DOHH2 (cell line): ENCODE measurements at regions not wholly inside any gene's neighbourhood (a gene's known extent, or its start where the extent isn't known, plus 50 kb on each side); places are given as distances from the start of the nearest gene placed in this dataset.

Experiments used
- H3F3A ChIP-seq: fragments of 200-600 bp; sonication (generic), shearing (Covaris generic); 2 replicates; pipeline ENCODE4 v1.6.0; 2016; ENCODE audit warnings: antibody characterized with exemption, mild to moderate bottlenecking; ENCODE audit not compliant: control insufficient read depth, insufficient read depth
- H3K27ac ChIP-seq: fragments of 200-600 bp; sonication (generic); 2 replicates; pipeline ENCODE4 v1.5.1; 2014; ENCODE audit warnings: low read depth, mild to moderate bottlenecking, low read length, moderate library complexity
- H3K27me3 ChIP-seq: fragments of 200-600 bp; sonication (generic); 2 replicates; pipeline ENCODE4 v1.6.1; 2014; ENCODE audit warnings: mild to moderate bottlenecking, low read length, mixed read lengths; ENCODE audit not compliant: control insufficient read depth
- H3K36me3 ChIP-seq: fragments of 200-600 bp; sonication (generic); 2 replicates; pipeline ENCODE4 v1.6.1; 2014; ENCODE audit warnings: mild to moderate bottlenecking, low read length, moderate library complexity, mixed read lengths; ENCODE audit not compliant: control insufficient read depth
- H3K4me1 ChIP-seq: fragments of 200-600 bp; sonication (generic); 2 replicates; pipeline ENCODE4 v1.6.1; 2014; ENCODE audit warnings: mild to moderate bottlenecking, low read length, mixed read lengths; ENCODE audit not compliant: control insufficient read depth
- H3K4me2 ChIP-seq: fragments of 200-600 bp; sonication (generic); 2 replicates; pipeline ENCODE4 v1.6.0; 2014; ENCODE audit warnings: mild to moderate bottlenecking, low read length, moderate library complexity
- H3K4me3 ChIP-seq: fragments of 200-600 bp; sonication (generic); 2 replicates; pipeline ENCODE4 v1.5.1; 2014; ENCODE audit warnings: mild to moderate bottlenecking, low read length, mixed read lengths
- H3K79me2 ChIP-seq: fragments of 200-600 bp; sonication (generic); 2 replicates; pipeline ENCODE4 v1.6.1; 2014; ENCODE audit warnings: mild to moderate bottlenecking, low read length, mixed read lengths; ENCODE audit not compliant: control insufficient read depth
- H3K9me2 ChIP-seq: fragments of 200-600 bp; sonication (generic); replicated peaks from 2 replicates; pipeline ENCODE4 v1.6.1; 2014; ENCODE audit warnings: mild to moderate bottlenecking, low read length, mixed read lengths; ENCODE audit not compliant: control insufficient read depth
- H3K9me3 ChIP-seq: fragments of 200-600 bp; sonication (generic); 2 replicates; pipeline ENCODE4 v1.6.1; 2014; ENCODE audit warnings: antibody characterized with exemption, low read length, mixed read lengths; ENCODE audit not compliant: control insufficient read depth, insufficient read depth
- H4K20me1 ChIP-seq: fragments of 200-600 bp; sonication (generic); 2 replicates; pipeline ENCODE4 v1.6.0; 2014; ENCODE audit warnings: low read depth, mild to moderate bottlenecking, antibody characterized with exemption, low read length, moderate library complexity; ENCODE audit not compliant: control insufficient read depth, insufficient read depth
- EZH2phosphoT487 ChIP-seq: fragments of 200-600 bp; sonication (generic); IDR thresholded peaks from 2 replicates; pipeline ENCODE4 v1.6.1; 2017; ENCODE audit warnings: borderline replicate concordance, mild to moderate bottlenecking, antibody characterized with exemption, low read length, moderate library complexity, mixed read lengths
- TF ChIP-seq, protein P1 (sequence below): fragments of 200-600 bp; sonication (generic); IDR thresholded peaks from one replicate; pipeline ENCODE4 v1.5.1; 2014; ENCODE audit warnings: antibody characterized with exemption, mild to moderate bottlenecking, low read depth, low read length; ENCODE audit not compliant: poor library complexity, severe bottlenecking

DNA sequence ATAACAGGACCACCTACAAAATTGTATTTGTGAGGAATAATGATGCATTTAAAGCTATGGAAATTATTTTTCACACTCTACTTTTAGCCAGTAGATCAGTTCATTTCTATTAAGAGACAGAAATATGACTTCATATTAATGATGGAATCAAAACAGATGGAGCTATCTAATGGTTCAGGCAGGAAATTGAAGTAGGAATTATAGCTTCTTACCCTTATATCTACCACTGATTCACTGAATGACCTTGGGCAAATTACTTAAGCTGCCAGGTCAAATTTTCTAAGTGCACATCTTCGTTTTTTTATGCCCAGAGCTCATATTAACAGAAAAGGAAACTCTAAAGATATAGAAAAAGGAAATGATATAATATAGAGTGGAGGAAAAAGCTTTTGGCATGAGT lies 323.1 kb downstream of the PCDH10 start:
- no peaks in the 10 kb centered on the region for H3K4me1 ChIP-seq
- H3K27me3 ChIP-seq = no peaks in the 10 kb centered on the region
- H3K9me2 ChIP-seq = no peaks in the 10 kb centered on the region
- H3K27ac ChIP-seq = no peak overlapping the region
- no peaks in the 10 kb centered on the region for H3F3A ChIP-seq
- H3K9me3 ChIP-seq = no peaks in the 10 kb centered on the region
- no peak overlapping the region for H3K4me3 ChIP-seq
- H3K4me2 ChIP-seq = no peak overlapping the region
- H4K20me1 ChIP-seq = no peaks in the 10 kb centered on the region
- no peak for TF ChIP-seq EZH2phosphoT487
- TF ChIP-seq, protein P1, sequence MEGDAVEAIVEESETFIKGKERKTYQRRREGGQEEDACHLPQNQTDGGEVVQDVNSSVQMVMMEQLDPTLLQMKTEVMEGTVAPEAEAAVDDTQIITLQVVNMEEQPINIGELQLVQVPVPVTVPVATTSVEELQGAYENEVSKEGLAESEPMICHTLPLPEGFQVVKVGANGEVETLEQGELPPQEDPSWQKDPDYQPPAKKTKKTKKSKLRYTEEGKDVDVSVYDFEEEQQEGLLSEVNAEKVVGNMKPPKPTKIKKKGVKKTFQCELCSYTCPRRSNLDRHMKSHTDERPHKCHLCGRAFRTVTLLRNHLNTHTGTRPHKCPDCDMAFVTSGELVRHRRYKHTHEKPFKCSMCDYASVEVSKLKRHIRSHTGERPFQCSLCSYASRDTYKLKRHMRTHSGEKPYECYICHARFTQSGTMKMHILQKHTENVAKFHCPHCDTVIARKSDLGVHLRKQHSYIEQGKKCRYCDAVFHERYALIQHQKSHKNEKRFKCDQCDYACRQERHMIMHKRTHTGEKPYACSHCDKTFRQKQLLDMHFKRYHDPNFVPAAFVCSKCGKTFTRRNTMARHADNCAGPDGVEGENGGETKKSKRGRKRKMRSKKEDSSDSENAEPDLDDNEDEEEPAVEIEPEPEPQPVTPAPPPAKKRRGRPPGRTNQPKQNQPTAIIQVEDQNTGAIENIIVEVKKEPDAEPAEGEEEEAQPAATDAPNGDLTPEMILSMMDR = no peak
- no peaks in the 10 kb centered on the region for H3K79me2 ChIP-seq
- H3K36me3 ChIP-seq = no peaks in the 10 kb centered on the region

DNA sequence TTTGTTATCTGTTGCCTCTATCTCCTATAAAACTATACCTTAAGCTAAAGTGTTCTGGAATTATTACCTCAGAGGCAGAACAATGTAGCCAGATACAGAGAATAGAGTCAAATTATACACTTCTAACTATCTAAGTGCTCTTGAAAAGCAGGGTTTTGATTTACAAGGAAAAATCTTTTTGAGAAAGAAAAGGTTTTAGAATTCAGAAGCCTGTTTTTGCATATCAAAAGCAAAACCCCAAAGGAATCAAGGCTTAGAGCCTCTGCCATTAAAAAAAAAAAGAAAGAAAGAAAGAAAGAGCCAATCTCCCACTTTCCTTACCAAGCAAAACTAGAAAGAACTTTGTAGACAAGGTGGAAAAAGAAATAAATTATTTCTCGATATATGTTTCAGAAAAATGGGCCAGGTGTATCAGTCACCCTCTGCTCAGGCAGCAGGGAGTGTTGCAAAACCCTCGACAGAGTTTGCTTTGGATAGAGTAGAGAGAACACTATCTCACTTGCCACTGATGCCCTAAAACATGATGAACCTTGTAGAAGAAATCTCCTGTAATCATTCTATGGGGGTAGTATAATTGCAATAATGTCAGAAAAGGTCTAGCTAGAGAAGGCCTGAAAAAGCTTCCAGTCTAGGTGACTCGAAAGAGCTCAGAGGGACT lies 318.3 kb downstream of the PCDH10 start:
- no peaks in the 10 kb centered on the region for H3K27me3 ChIP-seq
- no peaks in the 10 kb centered on the region for H3F3A ChIP-seq
- H3K4me3 ChIP-seq = no peak overlapping the region
- no peaks in the 10 kb centered on the region for H3K36me3 ChIP-seq
- no peaks in the 10 kb centered on the region for H3K79me2 ChIP-seq
- H3K4me1 ChIP-seq = no peaks in the 10 kb centered on the region
- H4K20me1 ChIP-seq = no peaks in the 10 kb centered on the region
- no peaks in the 10 kb centered on the region for H3K9me2 ChIP-seq
- H3K9me3 ChIP-seq = no peaks in the 10 kb centered on the region
- TF ChIP-seq EZH2phosphoT487 = no peak
- TF ChIP-seq, protein P1 = no peak
- no peak overlapping the region for H3K4me2 ChIP-seq
- no peak overlapping the region for H3K27ac ChIP-seq

DNA sequence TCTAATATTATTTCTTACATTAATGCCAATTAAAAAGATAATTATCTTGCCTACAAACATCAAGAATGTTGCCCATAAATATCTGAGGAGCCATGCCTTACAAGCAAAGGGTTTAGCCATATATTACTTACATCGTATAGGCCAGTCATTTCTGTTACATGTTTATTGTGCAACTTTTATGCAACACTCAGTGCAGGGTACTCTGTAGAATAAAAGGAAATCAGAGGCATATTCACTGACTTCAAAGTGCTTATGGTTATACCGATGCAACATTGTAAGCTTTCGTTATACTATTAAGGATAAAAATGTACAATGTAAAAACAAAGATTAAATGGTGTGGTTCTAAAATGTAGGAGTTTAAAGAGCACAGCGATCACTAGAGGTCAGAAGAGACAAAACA lies 315.9 kb downstream of the PCDH10 start:
- no peak overlapping the region for H3K27ac ChIP-seq
- H3K4me2 ChIP-seq = no peak overlapping the region
- no peaks in the 10 kb centered on the region for H3K9me2 ChIP-seq
- H3K36me3 ChIP-seq = no peaks in the 10 kb centered on the region
- no peaks in the 10 kb centered on the region for H3K27me3 ChIP-seq
- H3K4me1 ChIP-seq = no peaks in the 10 kb centered on the region
- no peak overlapping the region for H3K4me3 ChIP-seq
- no peaks in the 10 kb centered on the region for H3K79me2 ChIP-seq
- H3K9me3 ChIP-seq = no peaks in the 10 kb centered on the region; the same call in 1 of the 2 replicates
- no peaks in the 10 kb centered on the region for H3F3A ChIP-seq
- no peak for TF ChIP-seq EZH2phosphoT487
- TF ChIP-seq, protein P1 = no peak
- H4K20me1 ChIP-seq = no peaks in the 10 kb centered on the region
